ENCODE measurements at regions not wholly inside any gene's neighbourhood (a gene's known extent, or its start where the extent isn't known, plus 50 kb on each side); places are given as distances from the start of the nearest gene placed in this dataset.

DNA sequence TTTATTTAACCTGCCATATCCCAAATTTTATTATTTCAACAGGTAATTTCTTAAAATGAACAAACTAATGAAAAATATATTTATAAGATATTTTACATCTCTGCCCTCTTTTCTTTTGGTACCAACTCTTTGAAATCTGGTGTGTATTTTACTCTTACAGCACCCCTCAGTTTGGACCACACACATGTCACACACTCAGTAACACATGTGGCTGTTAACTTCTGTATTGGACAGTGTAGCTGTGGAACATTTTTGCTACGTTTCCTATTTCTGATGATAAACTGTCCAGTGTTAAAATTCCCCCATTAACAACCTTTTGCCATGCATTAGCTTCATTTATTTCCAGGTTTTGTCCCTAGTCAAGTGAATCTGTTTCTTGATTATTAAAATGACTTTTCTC is 250.6 kb downstream of the NFKBIZ start:
- no peak for TF ChIP-seq POLR2AphosphoS5 (IDR thresholded peaks at IDR 0.05; ENCODE audit: low read depth)
- no peak for TF ChIP-seq REST (IDR thresholded peaks at IDR 0.05; ENCODE audit: insufficient replicate concordance, low read depth)

Measured in HL-60 (cell line).